Neural cell (in vitro differentiated cells): ENCODE measurements at regions not wholly inside any gene's neighbourhood (a gene's known extent, or its start where the extent isn't known, plus 50 kb on each side); places are given as distances from the start of the nearest gene placed in this dataset.

Experiments used
- H2AFZ ChIP-seq: fragments of 200-600, 300-800 bp; sonication (generic), shearing (Covaris generic); 2 replicates; pipeline ENCODE4 v1.6.0; 2014; ENCODE audit warnings: low read depth, mild to moderate bottlenecking, antibody characterized with exemption, low read length, moderate library complexity
- H3F3A ChIP-seq: fragments of 200-600 bp; shearing (Covaris generic); 2 replicates; pipeline ENCODE4 v1.6.1; 2016; ENCODE audit warnings: mild to moderate bottlenecking, moderate library complexity, mixed read lengths, antibody characterized with exemption, low read length; ENCODE audit not compliant: insufficient read depth, poor library complexity, severe bottlenecking
- H3K27ac ChIP-seq: fragments of 200-600, 300-800 bp; sonication (generic), shearing (Covaris generic); 2 replicates; pipeline ENCODE4 v1.5.1; 2014; ENCODE audit warnings: mild to moderate bottlenecking, low read length, moderate library complexity
- H3K27me3 ChIP-seq: fragments of 300-800, 200-600 bp; sonication (generic), shearing (Covaris generic); 2 replicates; pipeline ENCODE4 v1.6.0; 2014; ENCODE audit warnings: mild to moderate bottlenecking, low read depth, low read length, moderate library complexity; ENCODE audit not compliant: insufficient read depth
- H3K36me3 ChIP-seq: fragments of 300-800, 200-600 bp; sonication (generic), shearing (Covaris generic); 2 replicates; pipeline ENCODE4 v1.5.1; 2014; ENCODE audit warnings: mild to moderate bottlenecking, antibody characterized with exemption, low read length, moderate library complexity; ENCODE audit not compliant: insufficient read depth
- H3K4me2 ChIP-seq: fragments of 300-800, 200-600 bp; sonication (generic), shearing (Covaris generic); 2 replicates; pipeline ENCODE4 v1.6.0; 2014; ENCODE audit warnings: mild to moderate bottlenecking, low read length
- H3K4me3 ChIP-seq: fragments of 300-800, 200-600 bp; sonication (generic), shearing (Covaris generic); 2 replicates; pipeline ENCODE4 v1.5.1; 2014; ENCODE audit warnings: mild to moderate bottlenecking, low read length, moderate library complexity
- H3K79me2 ChIP-seq: fragments of 200-600 bp; shearing (Covaris generic); replicated peaks from 2 replicates; pipeline ENCODE4 v1.6.0; 2014; ENCODE audit warnings: mild to moderate bottlenecking, low read length, moderate library complexity; ENCODE audit not compliant: insufficient read depth
- H3K9ac ChIP-seq: fragments of 300-800, 200-600 bp; sonication (generic), shearing (Covaris generic); 2 replicates; pipeline ENCODE4 v1.6.1; 2016; ENCODE audit warnings: mild to moderate bottlenecking, low read length, mixed read lengths
- H3K9me2 ChIP-seq: fragments of 200-600 bp; shearing (Covaris generic); 2 replicates; pipeline ENCODE4 v1.6.1; 2016; ENCODE audit warnings: mild to moderate bottlenecking, low read length, mixed read lengths; ENCODE audit not compliant: insufficient read depth
- H3K9me3 ChIP-seq: fragments of 200-600, 300-800 bp; sonication (generic), shearing (Covaris generic); 2 replicates; pipeline ENCODE4 v1.6.1; 2016; ENCODE audit warnings: mild to moderate bottlenecking, mixed run types, low read length, moderate library complexity, mixed read lengths
- H4K20me1 ChIP-seq: fragments of 200-600 bp; shearing (Covaris generic); 2 replicates; pipeline ENCODE4 v1.6.1; 2016; ENCODE audit warnings: mild to moderate bottlenecking, mixed run types; ENCODE audit not compliant: insufficient read depth
- CTCF ChIP-seq: fragments of 450-650 bp; IDR thresholded peaks from 2 replicates; pipeline ENCODE4 v1.5.1; 2014; ENCODE audit warnings: antibody characterized with exemption, mild to moderate bottlenecking, moderate library complexity; ENCODE audit not compliant: poor library complexity, severe bottlenecking
- EP300 ChIP-seq: fragments of 450-650 bp; conservative IDR thresholded peaks from 2 replicates; pipeline ENCODE4 v1.6.1; 2014; ENCODE audit warnings: antibody characterized with exemption, mild to moderate bottlenecking, moderate library complexity; ENCODE audit not compliant: poor library complexity, severe bottlenecking
- EZH2 ChIP-seq: fragments of 200-600, 300-800 bp; shearing (Covaris generic), sonication (generic); IDR thresholded peaks from 2 replicates; pipeline ENCODE4 v1.6.1; 2014; ENCODE audit warnings: antibody characterized with exemption, low read length, borderline replicate concordance, mild to moderate bottlenecking; ENCODE audit not compliant: insufficient read depth, poor library complexity, severe bottlenecking
- MXI1 ChIP-seq: fragments of 450-650 bp; conservative IDR thresholded peaks from 2 replicates; pipeline ENCODE4 v1.6.1; 2014; ENCODE audit warnings: antibody characterized with exemption, mild to moderate bottlenecking; ENCODE audit not compliant: poor library complexity, severe bottlenecking
- POLR2AphosphoS5 ChIP-seq: IDR thresholded peaks from 2 replicates; pipeline ENCODE4 v1.6.1; 2012
- RAD21 ChIP-seq: fragments of 450-650 bp; conservative IDR thresholded peaks from 2 replicates; pipeline ENCODE4 v1.6.1; 2014; ENCODE audit warnings: antibody characterized with exemption, mild to moderate bottlenecking, moderate library complexity
- REST ChIP-seq: IDR thresholded peaks from 2 replicates; pipeline ENCODE4 v1.6.1; 2012; ENCODE audit warnings: borderline replicate concordance
- SMC3 ChIP-seq: fragments of 450-650 bp; conservative IDR thresholded peaks from 2 replicates; pipeline ENCODE4 v1.6.1; 2014; ENCODE audit warnings: antibody characterized with exemption, mild to moderate bottlenecking, moderate library complexity; ENCODE audit not compliant: poor library complexity
- TAF1 ChIP-seq: IDR thresholded peaks from 2 replicates; pipeline ENCODE4 v1.6.1; 2012; ENCODE audit warnings: low read depth

GRCh38 chr6:167547751-167548150, 222.9 kb downstream of the TTLL2 start:
- H4K20me1 ChIP-seq, result no peaks in the 10 kb centered on the region
- no peak for TF ChIP-seq EP300
- TF ChIP-seq MXI1, result no peak
- no peak for TF ChIP-seq RAD21
- no peak for TF ChIP-seq CTCF
- TF ChIP-seq POLR2AphosphoS5, result no peak
- TF ChIP-seq TAF1, result no peak
- TF ChIP-seq EZH2, result no peak
- no peak for TF ChIP-seq SMC3
- TF ChIP-seq REST, result no peak
- no peak overlapping the region for H3K27ac ChIP-seq
- H3K27me3 ChIP-seq, result no peaks in the 10 kb centered on the region
- no peaks in the 10 kb centered on the region for H3K9me3 ChIP-seq
- H3K4me2 ChIP-seq, result no peak overlapping the region
- H3K36me3 ChIP-seq, result no peaks in the 10 kb centered on the region
- H3F3A ChIP-seq, result no peaks in the 10 kb centered on the region
- no peaks in the 10 kb centered on the region for H3K9me2 ChIP-seq
- no peaks in the 10 kb centered on the region for H3K79me2 ChIP-seq
- no peak overlapping the region for H2AFZ ChIP-seq
- H3K4me3 ChIP-seq, result no peak overlapping the region
- no peak overlapping the region for H3K9ac ChIP-seq

GRCh38 chr6:167548451-167548850, 223.6 kb downstream of the TTLL2 start:
- no peaks in the 10 kb centered on the region for H3K79me2 ChIP-seq
- no peaks in the 10 kb centered on the region for H3K36me3 ChIP-seq
- H3K9me3 ChIP-seq, result no peaks in the 10 kb centered on the region
- no peaks in the 10 kb centered on the region for H3F3A ChIP-seq
- H4K20me1 ChIP-seq, result no peaks in the 10 kb centered on the region
- no peak overlapping the region for H3K4me3 ChIP-seq
- no peaks in the 10 kb centered on the region for H3K9me2 ChIP-seq
- H3K9ac ChIP-seq, result no peak overlapping the region
- no peak overlapping the region for H3K27ac ChIP-seq
- H2AFZ ChIP-seq, result no peak overlapping the region
- no peaks in the 10 kb centered on the region for H3K27me3 ChIP-seq
- TF ChIP-seq EP300, result no peak
- no peak for TF ChIP-seq CTCF
- no peak for TF ChIP-seq POLR2AphosphoS5
- no peak for TF ChIP-seq EZH2
- no peak for TF ChIP-seq TAF1
- no peak for TF ChIP-seq RAD21
- TF ChIP-seq MXI1, result no peak
- no peak for TF ChIP-seq REST
- TF ChIP-seq SMC3, result no peak
- no peak overlapping the region for H3K4me2 ChIP-seq
